Hepatic stellate cell (primary cell): ENCODE measurements at regions not wholly inside any gene's neighbourhood (a gene's known extent, or its start where the extent isn't known, plus 50 kb on each side); places are given as distances from the start of the nearest gene placed in this dataset.
"Not testable (repeated sequence)": the region's sequence is repeated elsewhere in the genome, so short reads cannot be mapped to it uniquely, and the experiment has no call there.

Experiments
- DNase-seq: peaks from one replicate; pipeline ENCODE4 v3.0.0; 2011; ENCODE audit warnings: low spot score

DNA sequence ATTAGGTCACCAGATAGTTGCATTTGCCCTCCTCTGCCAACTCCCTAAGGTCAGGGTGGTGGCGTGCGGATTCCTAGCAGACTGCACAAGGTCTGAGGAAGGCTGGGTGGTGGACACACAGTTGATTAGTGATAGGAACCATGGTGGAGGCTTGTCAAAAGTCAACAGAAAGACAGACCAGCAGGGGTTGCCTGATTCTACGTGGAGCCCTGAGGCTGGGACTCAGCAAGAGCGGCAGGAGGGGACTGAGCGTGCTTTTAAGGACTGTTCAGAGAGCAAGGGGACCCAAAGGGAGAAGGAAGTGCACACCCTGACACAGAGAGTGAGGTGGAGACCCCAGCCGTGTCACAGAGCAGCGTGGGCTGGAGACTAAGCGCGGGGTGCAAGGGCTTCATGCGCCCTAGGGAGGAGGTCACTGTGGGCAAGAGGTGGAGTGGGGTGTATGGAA is 513.2 kb downstream of the RNF144A start:
- DNase-seq = no peak

DNA sequence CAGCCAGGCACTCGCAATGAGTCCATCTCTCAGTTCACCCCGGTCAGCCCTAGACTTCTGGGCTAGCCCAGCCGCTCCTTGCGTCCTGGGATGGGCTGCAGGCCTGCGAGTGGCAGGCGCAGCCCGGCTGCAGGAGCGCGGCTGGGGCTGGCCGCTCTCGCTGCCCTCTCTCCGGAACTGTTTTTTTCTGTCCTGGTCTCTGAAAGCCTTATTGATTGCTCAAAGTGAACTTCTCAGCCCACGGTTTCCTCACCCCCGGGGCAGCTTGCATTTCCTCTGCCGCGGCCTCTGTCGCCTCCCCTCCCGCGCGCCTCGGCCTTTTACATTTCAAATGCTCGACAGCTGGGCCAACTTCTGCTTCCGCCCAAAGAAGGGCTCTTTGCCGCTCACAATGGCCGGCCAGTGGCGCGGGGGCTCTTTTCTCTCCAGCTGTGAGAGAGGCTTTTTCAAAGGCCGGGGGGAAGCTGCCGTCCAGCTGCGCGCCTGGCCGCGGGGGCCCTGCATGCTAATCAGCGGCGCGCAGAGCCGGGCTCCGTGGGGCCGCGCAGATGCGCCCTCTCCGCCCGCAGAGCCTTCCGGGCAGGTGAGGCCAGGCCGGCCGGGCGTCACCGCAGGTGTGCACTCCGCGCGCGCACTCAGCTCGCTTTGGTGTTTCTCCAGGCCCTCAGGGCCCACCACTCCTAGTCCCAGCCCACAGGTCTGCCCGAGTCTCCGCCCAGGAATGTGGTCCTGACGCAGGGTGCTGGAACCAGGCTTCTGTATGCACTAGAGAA is 513.8 kb downstream of the RNF144A start:
- DNase-seq = no peak

DNA sequence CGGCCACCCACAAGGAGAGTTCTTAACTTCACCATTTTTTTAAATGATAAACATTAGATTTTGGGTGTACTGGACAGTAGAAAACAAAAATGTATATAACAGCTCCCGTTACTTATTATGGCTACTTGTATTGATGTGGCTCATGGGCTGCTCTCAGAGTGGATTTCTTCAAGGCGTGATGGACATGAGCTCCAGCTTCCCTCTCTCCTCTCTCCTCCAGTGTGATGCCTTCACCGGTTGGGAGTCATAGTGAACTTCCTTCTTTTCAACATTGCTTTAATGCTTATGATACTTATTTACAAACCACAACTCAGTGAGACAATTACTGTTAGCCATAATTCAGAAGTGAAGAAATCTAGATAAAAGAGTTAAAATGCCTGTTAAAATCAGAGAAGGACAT is 515.2 kb downstream of the RNF144A start:
- no peak for DNase-seq

DNA sequence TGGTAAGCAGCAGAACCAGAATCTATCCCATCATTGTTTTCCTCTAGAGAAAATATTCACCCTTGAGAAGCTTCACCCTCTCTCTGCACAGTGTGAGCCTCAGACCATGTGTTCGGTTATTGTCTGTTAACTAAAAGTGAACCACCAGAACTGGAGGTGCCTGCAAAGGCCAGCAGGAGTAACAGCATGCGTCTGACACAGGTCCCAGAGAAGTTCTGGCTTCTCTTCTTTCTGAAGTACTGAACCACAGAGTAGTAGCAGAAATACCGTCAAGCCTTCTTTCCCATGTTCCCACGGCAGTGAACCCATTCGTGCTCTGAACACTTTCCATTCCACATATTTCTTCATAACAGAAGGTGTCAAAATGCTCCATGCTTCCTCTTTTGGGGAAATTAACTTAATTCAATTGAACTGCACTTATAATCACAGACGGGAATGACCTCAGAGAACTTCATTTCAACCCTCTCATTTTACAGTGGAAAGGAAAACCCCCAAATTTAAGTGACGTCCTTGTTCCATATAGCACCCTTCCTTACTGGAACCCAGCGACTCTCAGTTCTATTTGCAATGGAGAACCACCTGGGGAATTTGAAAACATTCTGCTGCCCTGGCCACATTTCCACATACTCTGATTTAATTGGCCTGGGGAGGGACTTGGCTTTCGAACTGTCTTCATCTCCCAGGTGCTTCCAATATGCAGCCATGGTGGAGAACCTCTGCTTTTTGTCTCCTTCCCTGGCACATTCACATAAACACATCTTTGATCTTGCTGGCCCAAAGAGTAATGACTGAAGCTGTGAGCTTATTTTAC is 519.1 kb downstream of the RNF144A start:
- no peak for DNase-seq

DNA sequence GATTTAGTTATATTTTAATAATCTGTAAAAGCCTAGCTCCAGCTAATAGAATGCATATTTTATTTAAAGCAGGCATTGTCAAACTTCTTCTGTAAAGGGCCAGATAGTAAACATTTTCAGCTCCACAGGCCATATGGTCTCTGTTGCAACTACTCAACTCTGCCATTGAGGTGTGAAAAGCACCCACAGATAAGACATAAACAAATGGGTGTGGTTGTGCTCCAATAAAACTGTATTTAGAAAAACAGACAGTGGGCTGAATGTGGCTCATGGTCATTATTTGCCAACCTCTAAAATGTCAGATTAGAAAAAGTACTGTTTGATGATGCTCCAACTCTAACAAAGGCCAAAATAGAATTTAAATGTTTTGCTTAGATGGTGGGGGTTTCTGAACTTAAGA is 519.9 kb downstream of the RNF144A start:
- no peak for DNase-seq

DNA sequence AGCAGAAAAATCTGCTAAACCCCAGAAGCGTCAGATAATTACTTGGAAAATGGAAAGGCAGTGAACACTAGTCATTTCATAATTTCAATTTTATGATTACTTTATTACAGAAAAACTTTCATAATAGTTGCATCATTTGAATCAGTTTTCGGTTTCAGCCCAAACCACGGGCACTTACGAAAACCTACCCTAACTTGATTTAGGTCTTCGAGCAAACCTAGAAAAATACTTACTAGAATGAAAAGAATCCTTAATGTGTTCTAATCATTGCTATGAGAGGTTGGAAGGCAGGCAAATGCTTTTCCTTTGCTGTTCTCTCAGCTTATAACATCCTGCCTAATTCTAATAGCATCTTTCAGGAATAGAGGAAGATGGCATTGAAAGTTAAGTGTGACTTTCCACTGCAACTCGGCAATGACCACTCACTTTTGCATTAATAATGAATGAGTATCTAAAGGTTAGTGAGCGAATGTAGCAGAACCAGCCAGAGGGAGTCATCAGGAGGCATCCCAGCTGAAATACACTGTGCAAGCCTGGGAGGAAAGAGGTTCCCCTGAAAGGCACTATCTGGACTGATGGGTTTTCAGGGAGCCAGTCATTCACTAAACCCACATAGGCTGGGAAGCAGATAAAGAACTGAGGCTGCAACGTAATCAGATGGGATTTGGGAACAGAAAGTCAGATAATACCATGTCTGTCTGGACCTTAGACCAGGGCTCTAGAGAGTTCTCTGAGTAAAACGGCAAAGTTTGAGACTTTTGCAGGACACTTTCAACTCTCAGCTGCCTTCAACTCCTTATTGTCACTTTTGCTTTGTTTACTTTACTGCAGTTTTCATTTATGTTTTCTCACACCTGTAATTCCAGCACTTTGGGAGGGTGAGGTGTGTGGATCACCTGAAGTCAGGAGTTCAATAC is 520.8 kb downstream of the RNF144A start:
- no peak for DNase-seq

DNA sequence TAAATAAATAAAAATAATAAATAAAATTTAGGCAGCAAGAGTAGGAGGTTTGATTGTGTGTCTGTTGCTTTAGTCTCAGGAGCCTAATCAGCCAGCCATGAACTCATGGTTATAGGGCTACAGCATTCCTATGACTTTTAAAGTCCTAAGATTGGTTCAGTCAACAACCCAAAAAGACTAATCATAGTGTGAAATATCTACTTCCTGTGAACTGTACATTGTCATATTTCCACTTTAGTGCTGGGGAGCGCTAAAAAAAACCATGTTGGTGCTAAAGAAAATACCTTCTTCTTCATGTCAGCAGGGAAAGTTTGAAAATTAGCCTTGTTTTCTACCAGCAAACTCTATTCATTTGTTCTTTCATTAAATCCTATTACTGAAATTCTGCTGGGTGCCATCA is 521.6 kb downstream of the RNF144A start:
- DNase-seq = no peak

DNA sequence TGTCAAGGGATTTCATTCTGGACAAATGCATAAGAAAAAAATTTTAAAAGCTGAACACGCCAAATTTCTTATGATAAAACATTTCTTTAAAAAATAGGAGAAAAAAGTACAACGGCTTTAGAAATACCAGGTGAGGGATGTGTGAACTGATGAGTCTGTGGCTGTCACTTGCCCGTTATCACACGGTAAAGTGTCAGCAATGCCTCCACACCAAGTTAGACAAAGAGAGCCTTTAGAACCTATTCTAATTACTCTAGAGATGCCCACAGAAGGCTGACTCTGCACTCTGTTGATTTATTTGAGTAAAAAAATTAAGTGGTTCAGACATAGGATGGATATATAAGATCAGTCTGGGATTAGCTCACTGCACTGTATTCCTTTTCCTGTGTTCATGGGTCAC is 523.8 kb downstream of the RNF144A start:
- DNase-seq = no peak

DNA sequence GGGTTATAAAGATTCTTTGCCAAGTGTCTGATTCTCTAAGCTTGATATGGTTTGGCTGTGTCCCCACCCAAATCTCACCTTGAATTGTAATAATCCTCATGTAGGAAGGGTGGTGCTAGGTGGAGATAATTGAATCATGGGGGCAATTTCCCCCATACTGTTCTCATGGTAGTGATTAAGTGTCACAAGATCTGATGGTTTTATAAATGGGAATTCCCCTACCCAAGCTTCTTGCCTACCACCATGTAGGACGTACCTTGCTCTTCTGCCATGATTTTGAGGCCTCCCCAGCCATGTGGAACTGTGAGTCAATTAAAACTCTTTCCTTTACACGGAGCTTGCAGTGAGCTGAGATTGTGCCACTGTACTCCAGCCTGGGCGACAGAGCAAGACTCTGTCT is 524.6 kb downstream of the RNF144A start:
- DNase-seq = not testable (repeated sequence)

DNA sequence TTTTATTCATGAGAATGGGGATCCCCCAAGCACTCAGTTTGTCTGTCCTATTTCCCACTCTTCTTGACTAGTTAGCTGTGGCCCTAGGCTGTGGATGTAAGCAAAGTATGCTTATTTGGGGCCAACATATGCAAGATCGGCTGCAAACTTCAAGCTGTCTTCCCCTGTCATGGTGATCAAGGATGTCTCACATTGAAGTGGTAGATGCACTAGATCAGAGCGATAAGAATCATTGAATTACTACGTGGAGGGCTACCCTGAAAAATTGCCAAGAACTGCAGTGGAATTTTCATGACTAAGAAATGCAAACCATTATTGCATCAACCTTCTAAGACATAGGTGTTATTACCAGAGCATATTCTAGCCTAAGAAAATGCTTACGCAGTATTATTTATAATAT is 527.4 kb downstream of the RNF144A start:
- DNase-seq = no peak

DNA sequence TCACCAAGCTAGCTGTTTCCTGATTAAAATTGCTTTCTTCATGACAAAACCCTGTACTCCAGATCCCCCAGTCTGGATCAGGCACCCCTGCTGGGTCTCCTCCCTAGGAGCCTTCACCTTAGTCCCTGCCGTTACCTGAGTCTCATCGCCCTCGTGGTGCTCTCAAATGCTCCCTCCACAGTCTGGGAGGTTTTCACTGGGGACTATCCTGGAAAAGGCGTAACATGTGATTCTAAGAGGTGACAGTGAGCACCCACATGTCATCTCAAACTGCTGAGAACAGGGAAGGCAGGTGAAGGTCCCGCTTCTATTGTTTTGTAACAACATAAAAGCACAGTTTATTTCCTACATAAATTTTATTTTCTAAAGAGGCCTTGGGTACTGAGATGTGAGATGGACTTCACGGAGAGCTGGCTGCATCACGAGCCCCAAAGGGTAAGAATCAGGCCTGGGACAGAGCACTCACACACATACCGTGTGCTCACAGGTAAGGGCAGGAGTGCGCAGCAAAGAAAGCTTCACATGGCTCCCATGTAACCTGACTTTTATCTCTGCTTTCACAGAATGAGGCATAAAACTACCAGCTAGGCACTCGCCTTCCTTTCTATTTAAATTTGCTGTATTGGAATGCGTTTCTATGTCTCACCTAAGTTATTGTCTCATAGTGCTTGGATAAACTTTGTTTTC is 531.5 kb downstream of the RNF144A start:
- no peak for DNase-seq

DNA sequence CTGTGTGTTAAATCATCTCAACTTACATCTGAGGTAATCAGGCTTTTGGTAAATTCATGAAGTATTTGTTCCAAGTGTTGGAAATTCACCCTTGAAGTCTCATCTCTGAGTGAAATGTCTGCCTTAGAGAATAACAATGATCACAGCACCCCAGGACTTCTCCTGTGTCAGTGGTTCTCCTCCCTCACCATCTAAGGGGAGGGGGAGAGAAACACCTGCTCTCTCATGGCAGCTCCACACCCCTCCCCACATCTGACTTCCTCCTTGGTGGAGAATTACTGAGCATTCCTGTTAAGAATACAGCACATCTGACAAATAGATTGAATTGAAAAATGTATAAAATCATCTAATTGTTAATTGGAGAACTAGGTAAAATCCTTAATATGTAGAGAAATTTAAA is 532.1 kb downstream of the RNF144A start:
- no peak for DNase-seq

DNA sequence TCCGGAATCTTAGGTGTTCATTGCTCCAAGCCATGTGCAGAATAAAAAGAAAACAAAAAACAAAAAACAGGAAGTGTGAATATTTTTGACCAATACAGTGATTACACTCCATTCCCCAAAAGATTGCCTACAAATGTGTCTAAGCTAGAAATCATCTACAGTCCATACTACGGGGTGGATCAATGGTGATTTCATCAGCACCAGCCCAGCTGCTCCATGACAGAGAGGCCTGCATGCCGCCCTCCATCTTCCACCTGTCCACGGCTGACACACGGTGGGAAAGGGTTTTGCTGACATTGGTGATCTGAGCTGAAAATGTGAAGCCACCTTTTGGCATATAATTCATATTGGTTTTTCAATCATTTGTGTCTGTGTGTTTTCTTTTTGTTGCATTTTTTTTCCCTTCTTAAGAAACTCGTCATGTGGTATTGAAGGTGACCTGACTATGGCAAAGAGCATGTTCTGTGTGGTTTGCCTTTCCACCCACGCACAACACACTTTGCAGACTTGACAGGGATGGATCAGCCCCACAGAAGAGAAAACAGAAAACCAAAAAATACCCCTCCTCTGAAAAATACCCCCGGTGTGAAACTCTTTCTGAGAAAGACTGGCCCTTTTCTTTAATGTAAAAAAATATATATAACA is 533.1 kb downstream of the RNF144A start:
- DNase-seq = no peak

DNA sequence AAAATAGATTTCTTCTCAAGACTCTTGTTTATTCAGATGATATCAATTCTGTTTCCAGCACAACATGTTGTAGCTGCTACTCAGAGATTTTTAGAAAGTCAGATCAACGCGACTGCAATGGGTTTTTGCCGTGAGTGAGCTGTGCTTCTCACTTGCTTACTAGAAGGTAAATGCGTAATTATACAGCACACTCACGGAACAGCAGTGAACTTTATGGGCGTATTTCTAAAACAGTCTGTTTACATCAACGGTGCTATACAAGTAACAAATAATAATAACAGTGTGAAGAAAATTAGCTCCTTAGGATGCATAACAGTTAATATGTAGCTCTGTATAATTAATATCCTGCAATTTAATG is 533.6 kb downstream of the RNF144A start:
- no peak for DNase-seq

DNA sequence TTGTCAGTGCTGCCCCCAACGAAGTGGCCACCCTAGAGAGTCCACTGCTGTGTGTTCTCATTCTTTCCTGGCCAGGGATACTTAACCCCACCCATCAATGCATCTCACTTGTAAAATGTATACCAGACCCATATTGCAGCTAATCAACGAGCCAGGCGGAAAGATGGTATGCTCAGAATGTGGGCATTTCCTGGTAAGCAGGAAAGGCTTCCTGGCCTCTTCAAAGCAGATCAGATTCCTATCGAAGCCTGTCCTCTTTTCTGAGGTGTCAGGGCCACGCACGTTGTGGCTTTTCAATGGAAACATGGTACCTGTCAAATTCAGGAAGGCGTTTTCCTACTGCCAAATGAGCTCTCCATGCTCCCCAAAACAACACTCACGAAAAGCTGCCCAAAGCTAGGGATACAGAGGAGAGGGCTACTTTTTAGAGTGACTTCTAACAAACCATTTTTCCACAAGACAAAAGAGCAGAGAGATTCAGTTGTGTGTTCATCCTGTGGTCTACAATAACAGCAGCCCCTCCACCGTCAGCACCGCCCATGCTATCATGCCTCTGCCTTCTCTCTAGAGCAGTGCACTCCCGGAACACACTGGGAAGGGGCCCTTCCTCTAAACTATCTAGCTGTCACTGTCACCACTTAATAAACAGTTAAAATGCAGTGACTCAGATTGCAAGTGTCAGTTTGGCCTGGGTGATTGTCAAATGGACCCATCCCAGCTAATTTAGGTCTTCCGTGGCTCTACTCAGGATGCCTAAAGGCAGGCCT is 535.1 kb downstream of the RNF144A start:
- no peak for DNase-seq

DNA sequence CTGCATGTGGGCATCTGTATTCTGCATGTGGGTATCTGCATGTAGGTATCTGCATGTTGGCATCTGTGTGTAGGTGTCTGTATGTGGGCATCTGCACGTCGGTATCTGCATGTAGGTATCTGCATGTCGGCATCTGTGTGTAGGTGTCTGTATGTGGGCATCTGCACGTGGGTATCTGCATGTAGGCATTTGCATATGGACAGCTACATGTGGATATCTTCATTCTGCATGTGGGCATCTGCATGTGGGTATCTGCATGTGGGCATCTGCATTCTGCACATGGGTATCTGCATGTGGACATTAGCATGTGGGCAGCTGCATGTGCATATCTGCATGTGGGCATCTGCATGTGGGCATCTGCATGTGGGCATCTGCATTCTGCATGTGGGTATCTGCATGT is 537.4 kb downstream of the RNF144A start:
- no peak for DNase-seq

DNA sequence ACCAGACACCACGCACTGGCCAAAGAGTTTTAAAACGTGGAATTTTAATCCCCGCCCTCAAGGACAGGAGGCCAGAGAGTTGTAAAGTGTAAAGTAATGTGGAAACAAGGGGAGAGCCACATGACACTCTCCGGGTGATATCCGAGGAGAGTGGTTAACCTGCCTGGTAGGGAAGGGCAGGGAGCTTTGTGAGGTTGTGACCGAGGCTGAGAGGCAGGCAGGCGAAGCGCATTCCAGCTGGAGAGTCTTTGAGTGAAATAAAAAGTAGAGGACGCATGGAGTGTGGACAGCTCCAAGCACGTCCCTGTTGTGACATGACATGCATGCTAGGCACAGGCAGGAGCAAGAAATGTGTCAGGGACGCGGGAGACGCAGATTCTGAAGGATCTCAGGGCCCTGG is 539.5 kb downstream of the RNF144A start:
- no peak for DNase-seq

DNA sequence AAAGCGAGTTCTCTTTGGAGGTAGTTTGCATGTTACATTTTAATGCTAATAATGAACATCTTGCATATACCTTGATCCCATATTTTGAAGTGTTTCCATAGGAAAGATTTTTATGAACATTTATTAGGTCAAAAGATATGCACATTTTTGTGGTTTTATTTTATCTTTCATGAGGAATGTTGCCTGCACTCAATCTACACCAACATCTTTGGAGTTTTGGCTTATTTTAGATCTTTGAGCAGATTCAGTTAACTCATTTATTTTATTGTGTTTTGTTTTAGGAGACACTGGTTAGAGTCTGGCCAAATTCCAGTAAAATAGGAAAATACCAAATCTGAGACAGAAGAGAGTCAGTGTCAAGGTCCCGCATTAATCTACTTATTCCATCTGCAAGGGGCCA is 540.9 kb downstream of the RNF144A start:
- DNase-seq = no peak

DNA sequence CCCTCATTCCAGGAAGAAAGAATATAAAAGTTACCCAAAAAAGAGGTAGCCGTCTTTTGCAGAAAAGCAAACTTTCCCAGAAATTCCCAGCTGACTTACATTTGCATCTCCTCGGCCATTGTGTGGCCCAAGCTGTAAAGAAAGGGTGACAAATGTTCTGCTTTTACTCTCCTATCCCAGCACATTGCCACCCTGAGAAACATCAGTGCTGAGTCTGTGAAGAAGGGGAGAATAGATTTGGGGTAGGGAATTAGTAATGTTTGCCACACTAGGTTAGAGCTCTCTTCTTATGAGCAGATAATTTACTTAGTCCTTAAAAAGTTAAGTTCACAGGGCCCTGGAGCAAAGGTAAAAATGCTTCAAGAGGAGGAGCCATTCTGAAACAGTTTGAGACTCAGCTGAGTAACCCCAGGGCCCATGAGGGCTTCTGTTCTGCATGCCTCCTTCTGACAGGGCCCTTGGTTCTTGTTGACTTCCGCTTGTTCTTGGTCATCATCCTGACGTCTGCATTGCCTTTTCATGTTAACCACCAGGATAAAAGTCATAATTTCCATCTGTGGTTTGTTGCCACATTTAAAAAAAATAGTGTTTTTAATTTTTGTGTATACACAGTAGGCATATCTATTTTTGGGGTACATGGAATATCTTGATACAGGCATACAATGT is 550.7 kb downstream of the RNF144A start:
- DNase-seq = no peak

DNA sequence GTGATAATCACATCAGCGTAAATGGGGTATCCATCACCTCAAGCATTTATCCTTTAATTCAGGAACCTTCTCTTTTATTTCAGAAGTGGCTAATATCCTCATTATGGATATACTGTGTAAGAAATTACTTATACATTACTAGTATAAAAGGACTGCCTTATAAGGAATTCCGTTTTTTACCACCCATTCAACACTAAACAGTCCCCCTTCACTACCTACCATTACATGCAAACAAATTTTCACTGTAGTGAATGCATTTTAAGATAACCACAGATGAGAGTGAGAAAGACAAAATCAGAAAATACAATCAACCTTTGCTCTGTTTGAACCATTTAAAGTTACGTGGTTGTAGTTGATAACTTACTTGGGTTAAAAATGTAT is 551.2 kb downstream of the RNF144A start:
- no peak for DNase-seq
